GM21717 (cell line): ENCODE measurements at regions not wholly inside any gene's neighbourhood (a gene's known extent, or its start where the extent isn't known, plus 50 kb on each side); places are given as distances from the start of the nearest gene placed in this dataset.

Experiments used
- ATAC-seq: cut with Tn5 transposase; IDR thresholded peaks from one replicate; pipeline ENCODE4 v1.9.1; 2021; ENCODE audit warnings: mild to moderate bottlenecking, moderate library complexity; ENCODE audit not compliant: unreplicated experiment

GRCh38 chr13:83618966-83619365, 263.3 kb downstream of the SLITRK1 start:
- ATAC-seq, result no peak

- no peak for ATAC-seq
Measured at GRCh38 chr13:83613524-83613923, 268.8 kb downstream of the SLITRK1 start.

DNA sequence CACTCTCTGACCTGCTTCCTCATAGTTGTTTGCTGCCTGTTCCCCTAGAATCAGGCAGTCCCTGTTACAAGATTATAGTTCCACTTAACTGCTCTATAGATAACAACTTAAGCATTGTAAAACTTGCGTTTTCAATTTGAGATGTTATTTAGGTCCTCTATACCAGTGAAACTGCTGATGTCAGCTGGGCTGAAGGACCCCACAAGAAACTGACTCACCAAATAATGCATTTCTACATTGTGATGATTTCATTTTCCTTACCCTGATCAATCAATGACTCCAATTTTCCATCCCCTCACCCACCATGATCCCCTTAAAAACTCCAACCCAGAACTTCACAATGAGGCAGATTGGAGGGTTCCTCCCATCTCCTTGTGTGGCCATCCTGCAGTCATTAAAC, 280.7 kb downstream of the SLITRK1 start:
- ATAC-seq, result no peak

GRCh38 chr13:83592095-83592494, 290.2 kb downstream of the SLITRK1 start:
- ATAC-seq, result no peak

GRCh38 chr13:83589814-83590213, 292.5 kb downstream of the SLITRK1 start:
- no peak for ATAC-seq

- ATAC-seq, result no peak
Measured at GRCh38 chr13:83577183-83577582, 305.1 kb downstream of the SLITRK1 start.

GRCh38 chr13:83568019-83568418, 314.3 kb downstream of the SLITRK1 start:
- no peak for ATAC-seq

- ATAC-seq, result no peak
Measured at GRCh38 chr13:83563499-83563898, 318.8 kb downstream of the SLITRK1 start.

- ATAC-seq, result no peak
Measured at GRCh38 chr13:83557845-83558244, 324.4 kb downstream of the SLITRK1 start.

GRCh38 chr13:83549671-83550070, 332.6 kb downstream of the SLITRK1 start:
- ATAC-seq, result no peak

- ATAC-seq, result no peak
Measured at GRCh38 chr13:83547043-83547442, 335.2 kb downstream of the SLITRK1 start.

DNA sequence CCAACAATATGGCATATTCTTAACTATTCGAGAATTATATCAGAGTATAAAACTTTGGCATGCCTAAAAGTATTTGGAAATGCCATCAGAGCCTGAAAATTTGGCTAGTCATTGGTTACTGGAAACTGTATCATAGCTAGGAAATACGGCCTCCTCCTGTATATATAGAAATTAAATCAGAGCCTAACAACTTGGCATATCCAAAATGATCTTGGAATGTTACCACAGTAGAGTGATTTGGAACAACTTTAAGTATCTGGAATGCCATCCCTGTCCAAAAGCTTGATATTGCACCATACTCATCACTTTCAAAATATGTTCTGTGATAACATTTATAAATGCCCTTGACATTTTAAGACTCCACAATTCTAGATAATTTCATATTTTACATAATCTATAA, 335.8 kb downstream of the SLITRK1 start:
- ATAC-seq, result no peak

- ATAC-seq, result no peak
Measured at GRCh38 chr13:83538636-83539035, 343.6 kb downstream of the SLITRK1 start.

- no peak for ATAC-seq
Measured at GRCh38 chr13:83536941-83537340, 345.3 kb downstream of the SLITRK1 start.

DNA sequence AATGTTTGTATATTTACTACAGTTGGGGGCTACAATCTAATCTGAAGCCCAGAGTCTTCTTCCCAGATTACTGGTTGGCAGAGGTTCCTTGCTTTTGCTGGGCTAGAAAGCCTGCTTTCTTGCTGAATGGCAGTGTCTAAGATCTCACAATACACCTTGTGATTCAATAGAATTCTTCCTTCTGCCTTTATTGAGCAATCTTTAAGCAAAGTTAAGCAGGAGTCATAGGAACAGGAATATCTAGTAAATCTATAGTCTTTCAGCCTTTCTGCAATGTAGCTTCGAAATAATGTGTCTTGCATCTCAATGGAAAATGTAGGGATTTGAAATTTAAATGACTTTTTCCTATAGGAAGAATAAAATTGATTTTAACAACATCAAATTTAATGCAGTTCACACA, 346.1 kb downstream of the SLITRK1 start:
- ATAC-seq, result no peak

DNA sequence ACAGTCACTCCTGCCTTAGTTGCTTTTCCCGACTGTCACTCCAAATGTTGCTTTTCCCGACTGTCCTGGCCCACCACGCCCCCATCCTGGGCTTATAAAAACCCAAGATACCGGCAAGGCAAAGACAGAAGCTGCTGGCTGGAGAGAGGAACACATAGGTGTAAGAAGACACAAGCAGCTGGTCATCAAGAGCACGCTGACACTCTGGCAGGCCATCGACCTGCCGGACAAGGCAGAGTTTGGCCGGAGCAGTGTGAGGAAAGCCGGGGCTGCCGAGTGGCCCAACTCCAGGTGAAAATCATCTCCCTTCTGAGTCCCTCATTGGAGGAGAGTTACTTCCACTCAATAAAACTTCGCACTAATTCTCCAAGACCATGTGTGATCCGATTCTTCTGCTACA, 349.5 kb downstream of the SLITRK1 start:
- ATAC-seq, result no peak

DNA sequence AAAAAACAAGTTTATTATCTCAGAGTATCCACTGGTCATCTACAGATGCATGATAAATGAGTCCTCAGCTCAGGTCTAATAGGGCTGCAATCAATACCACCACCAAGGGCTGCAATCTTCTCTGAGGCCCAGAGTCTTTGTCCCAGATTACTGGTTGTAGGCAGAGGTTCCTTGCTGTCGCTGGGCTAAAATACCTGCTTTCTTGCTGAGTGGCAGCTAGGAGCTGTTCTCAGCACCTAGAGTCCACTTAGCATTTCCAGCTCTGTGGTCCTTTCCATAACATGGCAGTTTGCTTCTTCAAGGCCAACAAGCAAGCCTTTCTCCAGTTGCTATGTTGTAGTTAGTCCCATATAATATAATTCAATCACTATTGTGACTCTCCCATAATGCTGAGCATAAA, 351.3 kb downstream of the SLITRK1 start:
- no peak for ATAC-seq

DNA sequence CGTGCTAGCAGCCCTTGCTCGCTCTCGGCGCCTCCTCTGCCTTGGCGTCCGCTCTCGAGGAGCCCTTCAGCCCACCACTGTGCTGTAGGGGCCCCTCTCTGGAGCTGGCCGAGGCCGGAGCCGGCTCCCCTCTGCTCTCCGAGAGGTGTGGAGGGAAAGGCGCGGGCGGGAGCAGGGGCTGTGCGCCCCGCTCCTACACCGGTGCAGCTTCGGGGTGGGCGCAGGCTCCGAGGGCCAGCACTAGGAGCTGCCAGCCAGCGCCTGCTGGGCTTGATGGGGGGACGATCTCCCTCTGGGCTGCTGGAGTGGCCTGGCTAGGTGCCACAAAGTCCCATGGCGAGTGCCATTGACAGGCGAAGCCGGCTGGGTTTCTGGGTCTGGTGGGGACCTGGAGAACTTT, 365.5 kb downstream of the SLITRK1 start:
- ATAC-seq, result no peak

DNA sequence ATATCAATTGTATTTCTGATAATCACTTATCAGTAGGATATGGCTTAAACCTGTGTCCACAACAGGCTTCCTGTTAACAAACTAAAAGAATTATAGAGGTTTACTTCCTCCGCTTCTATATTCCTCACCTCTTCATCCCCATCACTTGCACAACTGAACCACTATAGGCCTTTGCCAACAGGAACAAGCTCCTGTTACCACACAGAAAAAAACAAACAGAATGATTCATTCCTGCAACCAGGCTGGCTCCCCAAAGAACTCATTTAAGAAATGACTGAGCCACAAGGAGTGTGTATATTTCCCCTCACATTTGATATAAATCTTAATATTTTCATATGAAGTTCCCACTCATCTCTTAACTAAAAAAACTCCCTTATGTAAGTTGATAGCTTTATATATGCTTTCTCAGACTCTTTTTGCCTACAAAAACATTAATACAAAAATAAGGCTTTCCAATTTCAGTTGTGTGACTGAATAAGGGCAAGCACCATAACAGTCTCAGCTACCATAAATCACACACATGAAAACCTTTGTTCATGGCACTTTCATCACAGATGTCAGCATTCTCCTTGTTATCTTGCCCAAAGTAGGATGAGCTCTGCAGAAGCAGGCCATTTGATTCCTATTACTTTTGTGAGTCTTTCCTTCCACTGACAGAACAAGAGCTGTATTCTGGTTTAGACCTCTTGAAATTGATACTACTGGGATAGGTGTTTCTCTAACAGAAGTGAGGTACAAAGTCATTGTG, 366.8 kb downstream of the SLITRK1 start:
- ATAC-seq, result no peak

DNA sequence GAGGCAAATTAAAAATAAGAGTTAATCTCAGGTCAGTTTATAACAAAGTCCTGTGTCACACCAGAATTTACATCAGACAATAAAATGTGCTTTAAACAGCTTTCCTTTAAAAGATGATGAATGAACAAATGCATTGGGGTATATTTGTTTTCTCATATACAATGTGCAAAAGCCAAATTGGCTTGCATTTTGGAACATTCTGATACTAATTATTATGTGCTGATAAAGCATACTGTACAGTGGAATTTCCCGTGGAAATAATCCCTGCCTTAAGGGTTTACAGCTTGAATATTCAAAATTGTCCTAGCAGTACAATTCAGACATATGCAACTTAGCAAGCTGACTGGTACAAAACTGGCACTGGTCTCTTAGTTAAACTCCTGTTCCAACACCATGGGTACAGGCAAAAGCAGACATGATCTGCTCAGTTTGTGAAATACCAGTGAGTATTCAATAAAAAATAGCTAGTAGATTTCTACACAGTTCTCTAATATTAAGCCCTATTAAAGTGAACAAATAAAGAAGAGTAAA, 373.4 kb downstream of the SLITRK1 start:
- ATAC-seq, result no peak

DNA sequence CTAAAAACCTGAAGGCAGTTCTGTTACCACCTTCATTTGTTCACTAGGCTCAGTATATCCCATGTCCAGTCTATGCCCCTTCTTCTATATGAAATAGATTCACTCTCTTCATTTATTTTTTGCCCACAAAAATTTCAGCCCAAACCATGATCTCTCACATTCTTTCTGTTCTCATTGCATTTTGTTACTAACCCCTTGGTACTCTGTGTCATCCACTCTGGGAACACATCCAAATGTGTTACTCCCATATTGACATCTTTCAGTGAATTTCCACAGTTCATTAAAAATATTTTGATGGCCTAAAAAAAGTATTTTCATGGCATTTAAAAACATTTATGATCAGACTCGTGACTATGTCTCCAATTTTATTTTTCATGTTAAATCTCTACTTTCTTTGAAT, 378.9 kb downstream of the SLITRK1 start:
- ATAC-seq, result no peak

GRCh38 chr13:83499286-83499685, 383.0 kb downstream of the SLITRK1 start:
- ATAC-seq, result no peak
